H9 (cell line): ENCODE measurements at regions not wholly inside any gene's neighbourhood (a gene's known extent, or its start where the extent isn't known, plus 50 kb on each side); places are given as distances from the start of the nearest gene placed in this dataset.

Source experiments
- DNase-seq: peaks from one replicate; pipeline ENCODE4 v3.0.0-alpha.2; 2017
- H2AFZ ChIP-seq: one replicate; pipeline ENCODE4 v1.6.1; 2013; ENCODE audit warnings: mild to moderate bottlenecking, low read length, control low read depth, moderate library complexity
- H2AK5ac ChIP-seq: 2 replicates; pipeline ENCODE4 v1.6.1; 2013; ENCODE audit warnings: low read length, control low read depth, mixed read lengths; ENCODE audit not compliant: insufficient read length
- H2BK120ac ChIP-seq: one replicate; pipeline ENCODE4 v1.6.1; 2013; ENCODE audit warnings: low read depth, mild to moderate bottlenecking, low read length, control low read depth, inconsistent platforms; ENCODE audit not compliant: poor library complexity, severe bottlenecking
- H2BK12ac ChIP-seq: 2 replicates; pipeline ENCODE4 v1.6.1; 2013; ENCODE audit warnings: low read length, control low read depth, mixed read lengths, low read depth; ENCODE audit not compliant: insufficient read length
- H2BK15ac ChIP-seq: 2 replicates; pipeline ENCODE4 v1.6.1; 2013; ENCODE audit warnings: low read depth, low read length, control low read depth
- H2BK20ac ChIP-seq: one replicate; pipeline ENCODE4 v1.6.1; 2013; ENCODE audit warnings: low read depth, mild to moderate bottlenecking, low read length, control low read depth, inconsistent platforms; ENCODE audit not compliant: poor library complexity, severe bottlenecking
- H2BK5ac ChIP-seq: 2 replicates; pipeline ENCODE4 v1.6.1; 2013; ENCODE audit warnings: low read length, control low read depth, mixed read lengths; ENCODE audit not compliant: insufficient read length
- H3K14ac ChIP-seq: 2 replicates; pipeline ENCODE4 v1.6.1; 2013; ENCODE audit warnings: low read length, control low read depth; ENCODE audit not compliant: insufficient read depth
- H3K18ac ChIP-seq: 2 replicates; pipeline ENCODE4 v1.6.1; 2013; ENCODE audit warnings: low read depth, mild to moderate bottlenecking, mixed read lengths, low read length, control low read depth; ENCODE audit not compliant: insufficient read length
- H3K23ac ChIP-seq: 2 replicates; pipeline ENCODE4 v1.6.1; 2013; ENCODE audit warnings: low read length, control low read depth, mixed read lengths, low read depth; ENCODE audit not compliant: insufficient read length
- H3K23me2 ChIP-seq: 2 replicates; pipeline ENCODE4 v1.6.1; 2013; ENCODE audit warnings: low read depth, mild to moderate bottlenecking, mixed read lengths, low read length, control low read depth; ENCODE audit not compliant: insufficient read length, poor library complexity, severe bottlenecking
- H3K27ac ChIP-seq: 2 replicates; pipeline ENCODE4 v1.5.1; 2013; ENCODE audit warnings: low read length, control low read depth, mixed read lengths, low read depth; ENCODE audit not compliant: insufficient read length
- H3K27me3 ChIP-seq: 2 replicates; pipeline ENCODE4 v1.6.1; 2013; ENCODE audit warnings: low read length, control low read depth, inconsistent platforms; ENCODE audit not compliant: insufficient read depth
- H3K4ac ChIP-seq: 2 replicates; pipeline ENCODE4 v1.6.1; 2013; ENCODE audit warnings: low read depth, mild to moderate bottlenecking, control low read depth, inconsistent platforms, low read length, moderate library complexity
- H3K4me1 ChIP-seq: 2 replicates; pipeline ENCODE4 v1.6.1; 2013; ENCODE audit warnings: low read length, control low read depth, inconsistent platforms; ENCODE audit not compliant: insufficient read depth
- H3K4me2 ChIP-seq: 2 replicates; pipeline ENCODE4 v1.6.1; 2013; ENCODE audit warnings: low read length, control low read depth, mixed read lengths; ENCODE audit not compliant: insufficient read length, insufficient read depth
- H3K56ac ChIP-seq: 2 replicates; pipeline ENCODE4 v1.6.1; 2013; ENCODE audit warnings: low read depth, mild to moderate bottlenecking, mixed read lengths, low read length, control low read depth; ENCODE audit not compliant: insufficient read length
- H3K79me1 ChIP-seq: 2 replicates; pipeline ENCODE4 v1.6.1; 2013; ENCODE audit warnings: low read depth, mild to moderate bottlenecking, moderate library complexity, low read length, control low read depth, inconsistent platforms; ENCODE audit not compliant: insufficient read depth, poor library complexity, severe bottlenecking
- H3K79me2 ChIP-seq: 2 replicates; pipeline ENCODE4 v1.6.1; 2013; ENCODE audit warnings: low read length, control low read depth, inconsistent platforms; ENCODE audit not compliant: insufficient read depth
- H3K9ac ChIP-seq: 2 replicates; pipeline ENCODE4 v1.6.1; 2013; ENCODE audit warnings: low read length, control low read depth, mixed read lengths; ENCODE audit not compliant: insufficient read length; ENCODE audit errors: extremely low read depth
- H3K9me3 ChIP-seq: one replicate; pipeline ENCODE4 v1.6.1; 2013; ENCODE audit warnings: low read depth, low read length, inconsistent platforms; ENCODE audit not compliant: control insufficient read depth
- H3T11ph ChIP-seq: one replicate; pipeline ENCODE4 v1.6.1; 2013; ENCODE audit warnings: mild to moderate bottlenecking, low read length, control low read depth, inconsistent platforms
- H4K20me1 ChIP-seq: one replicate; pipeline ENCODE4 v1.6.1; 2013; ENCODE audit not compliant: control insufficient read depth, insufficient read length, insufficient read depth
- H4K5ac ChIP-seq: 2 replicates; pipeline ENCODE4 v1.6.1; 2013; ENCODE audit warnings: low read depth, mild to moderate bottlenecking, mixed read lengths, low read length, control low read depth; ENCODE audit not compliant: insufficient read length
- H4K8ac ChIP-seq: replicated peaks from 2 replicates; pipeline ENCODE4 v1.6.1; 2013; ENCODE audit warnings: low read length, control low read depth, mixed read lengths, low read depth; ENCODE audit not compliant: insufficient read length
- H4K91ac ChIP-seq: 2 replicates; pipeline ENCODE4 v1.6.1; 2013; ENCODE audit warnings: low read depth, mild to moderate bottlenecking, moderate library complexity, mixed read lengths, low read length, control low read depth; ENCODE audit not compliant: insufficient read length
- H3K27ac Mint-ChIP-seq, 3 experiments: 2 replicates in 2 of 3; 3 replicates in 1 of 3; pipeline ENCODE4 v1.8.0; 2020 to 2021; ENCODE audit warnings: mixed read lengths in 3 of 3, mild to moderate bottlenecking in 1 of 3, moderate library complexity in 1 of 3
- H3K27me3 Mint-ChIP-seq: 2 replicates; pipeline ENCODE4 v1.8.0; 2021; ENCODE audit warnings: low read depth, mild to moderate bottlenecking, moderate library complexity, mixed read lengths
- H3K36me3 Mint-ChIP-seq, 3 experiments: 2 replicates in 2 of 3; 3 replicates in 1 of 3; pipeline ENCODE4 v1.8.0; 2020 to 2021; ENCODE audit warnings: low read depth in 3 of 3, mixed read lengths in 3 of 3; ENCODE audit not compliant: insufficient read depth in 1 of 3
- H3K4me1 Mint-ChIP-seq, 2 experiments: 2 replicates each; pipeline ENCODE4 v1.8.0; 2020; ENCODE audit warnings: mixed read lengths in 2 of 2
- H3K4me3 Mint-ChIP-seq, 2 experiments: 2 replicates in 1 of 2; 3 replicates in 1 of 2; pipeline ENCODE4 v1.8.0; 2020 to 2021; ENCODE audit warnings: mild to moderate bottlenecking in 2 of 2, mixed read lengths in 2 of 2, moderate library complexity in 1 of 2
- H3K9me3 Mint-ChIP-seq, 2 experiments: 2 replicates in 1 of 2; 3 replicates in 1 of 2; pipeline ENCODE4 v1.8.0; 2020; ENCODE audit warnings: mild to moderate bottlenecking in 2 of 2, mixed read lengths in 2 of 2, moderate library complexity in 1 of 2
- CTCF ChIP-seq: fragments of 200-600 bp; sonication (generic); conservative IDR thresholded peaks from 3 replicates; pipeline ENCODE4 v1.8.0; 2021; ENCODE audit warnings: antibody characterized with exemption, mild to moderate bottlenecking
- WGBS: extraction: QIAGEN DNeasy Blood & Tissue Kit; methylation state at CpG from one replicate; pipeline ENCODE4 v1.1.7; 2013; ENCODE audit warnings: missing lambda C conversion rate, low lambda C conversion rate, mixed read lengths; ENCODE audit not compliant: insufficient read length; ENCODE audit errors: extremely low coverage; 5-methylcytosine and 5-hydroxymethylcytosine counted together

GRCh38 chr6:3915076-3915791 lies 66.1 kb downstream of the FAM50B start:
- Histone ChIP-seq H2BK20ac (no peak overlapping the region), H2AK5ac (no peak overlapping the region), H4K20me1 (no peaks in the 10 kb centered on the region), H2AFZ (no peak overlapping the region), H2BK120ac (no peak overlapping the region), H3T11ph (no peak overlapping the region), H4K8ac (no peak overlapping the region), H3K27me3 (no peaks in the 10 kb centered on the region), H3K4me2 (no peak overlapping the region), H2BK15ac (no peak overlapping the region), H3K23ac (no peak overlapping the region), H4K5ac (no peak overlapping the region), H3K4ac (no peak overlapping the region), H2BK5ac (no peak overlapping the region), H4K91ac (no peak overlapping the region), H3K4me1 (0 out of 2 replicates have a peak, but pooled peaks cover 2% of the 10 kb centered on the region), H3K9me3 (no peaks in the 10 kb centered on the region), H2BK12ac (no peak overlapping the region), H3K79me1 (no peaks in the 10 kb centered on the region), H3K14ac (no peak overlapping the region), H3K23me2 (no peaks in the 10 kb centered on the region), H3K27ac (no peak overlapping the region), H3K79me2 (no peaks in the 10 kb centered on the region), H3K9ac (no peak overlapping the region), H3K56ac (no peak overlapping the region), H3K18ac (no peak overlapping the region)
- H3K4me1 Mint-ChIP-seq: peaks cover 19 to 27% of the 10 kb centered on the region in 2 experiments
- H3K27me3 Mint-ChIP-seq: peaks cover 10% of the 10 kb centered on the region
- no peak for TF ChIP-seq CTCF
- no peak overlapping the region for H3K4me3 Mint-ChIP-seq
- H3K27ac Mint-ChIP-seq: no peak overlapping the region
- peaks cover 23 to 30% of the 10 kb centered on the region in 2 experiments for H3K9me3 Mint-ChIP-seq
- no peak for DNase-seq
- H3K36me3 Mint-ChIP-seq: peaks cover 3 to 23% (median 9%) of the 10 kb centered on the region in 3 experiments
- WGBS: no CpG with 5 or more reads among the region's 9 CpGs
